ENCODE measurements at regions not wholly inside any gene's neighbourhood (a gene's known extent, or its start where the extent isn't known, plus 50 kb on each side); places are given as distances from the start of the nearest gene placed in this dataset.

GRCh38 chr6:154649721-154650120, 83.5 kb upstream of the SCAF8 start:
- H3K4me1 ChIP-seq (ENCODE audit: control insufficient read depth, insufficient read depth, low read length, poor library complexity, severe bottlenecking): no peaks in the 10 kb centered on the region
- DNase-seq: no peak
- no peaks in the 10 kb centered on the region for H3K27me3 ChIP-seq (replicated peaks; ENCODE audit: control insufficient read depth, insufficient read depth, low read length, poor library complexity, severe bottlenecking)
- H3K4me3 ChIP-seq (ENCODE audit: insufficient read depth, low read depth, low read length, poor library complexity, severe bottlenecking): no peak overlapping the region
- no peaks in the 10 kb centered on the region for H3K36me3 ChIP-seq (ENCODE audit: control insufficient read depth, insufficient read depth, low read length)
- H3K9me3 ChIP-seq (ENCODE audit: control insufficient read depth, low read length): no peaks in the 10 kb centered on the region
- no peak overlapping the region for H3K27ac ChIP-seq (ENCODE audit: insufficient read depth, low read length, poor library complexity, severe bottlenecking)

- no peaks in the 10 kb centered on the region for H3K36me3 ChIP-seq (ENCODE audit: control insufficient read depth, insufficient read depth, low read length)
- no peaks in the 10 kb centered on the region for H3K4me1 ChIP-seq (ENCODE audit: control insufficient read depth, insufficient read depth, low read length, poor library complexity, severe bottlenecking)
- DNase-seq: no peak
Measured at GRCh38 chr6:154650351-154650750, 82.9 kb upstream of the SCAF8 start.

GRCh38 chr6:154651656-154652055, 81.6 kb upstream of the SCAF8 start:
- Histone ChIP-seq H3K27ac (ENCODE audit: insufficient read depth, low read length, poor library complexity, severe bottlenecking) (no peak overlapping the region), H3K9me3 (ENCODE audit: control insufficient read depth, low read length) (no peaks in the 10 kb centered on the region), H3K4me3 (ENCODE audit: insufficient read depth, low read depth, low read length, poor library complexity, severe bottlenecking) (no peak overlapping the region), H3K4me1 (ENCODE audit: control insufficient read depth, insufficient read depth, low read length, poor library complexity, severe bottlenecking) (no peaks in the 10 kb centered on the region), H3K27me3 (replicated peaks; ENCODE audit: control insufficient read depth, insufficient read depth, low read length, poor library complexity, severe bottlenecking) (no peaks in the 10 kb centered on the region), H3K36me3 (ENCODE audit: control insufficient read depth, insufficient read depth, low read length) (no peaks in the 10 kb centered on the region)
- DNase-seq: no peak

More at GRCh38 chr6:154650351-154650750, 82.9 kb upstream of the SCAF8 start:
- Histone ChIP-seq H3K27me3 (replicated peaks; ENCODE audit: control insufficient read depth, insufficient read depth, low read length, poor library complexity, severe bottlenecking) (no peaks in the 10 kb centered on the region), H3K9me3 (ENCODE audit: control insufficient read depth, low read length) (no peaks in the 10 kb centered on the region), H3K27ac (ENCODE audit: insufficient read depth, low read length, poor library complexity, severe bottlenecking) (no peak overlapping the region), H3K4me3 (ENCODE audit: insufficient read depth, low read depth, low read length, poor library complexity, severe bottlenecking) (no peak overlapping the region)

- H3K4me3 ChIP-seq (ENCODE audit: insufficient read depth, low read depth, low read length, poor library complexity, severe bottlenecking): no peak overlapping the region
- DNase-seq: no peak
- no peaks in the 10 kb centered on the region for H3K4me1 ChIP-seq (ENCODE audit: control insufficient read depth, insufficient read depth, low read length, poor library complexity, severe bottlenecking)
- H3K36me3 ChIP-seq (ENCODE audit: control insufficient read depth, insufficient read depth, low read length): no peaks in the 10 kb centered on the region
- no peaks in the 10 kb centered on the region for H3K27me3 ChIP-seq (replicated peaks; ENCODE audit: control insufficient read depth, insufficient read depth, low read length, poor library complexity, severe bottlenecking)
- no peaks in the 10 kb centered on the region for H3K9me3 ChIP-seq (ENCODE audit: control insufficient read depth, low read length)
- H3K27ac ChIP-seq (ENCODE audit: insufficient read depth, low read length, poor library complexity, severe bottlenecking): no peak overlapping the region
Measured at GRCh38 chr6:154653385-154653784, 79.8 kb upstream of the SCAF8 start.

GRCh38 chr6:154653853-154654252, 79.4 kb upstream of the SCAF8 start:
- Histone ChIP-seq H3K27ac (ENCODE audit: insufficient read depth, low read length, poor library complexity, severe bottlenecking) (no peak overlapping the region), H3K9me3 (ENCODE audit: control insufficient read depth, low read length) (no peaks in the 10 kb centered on the region), H3K4me1 (ENCODE audit: control insufficient read depth, insufficient read depth, low read length, poor library complexity, severe bottlenecking) (no peaks in the 10 kb centered on the region), H3K27me3 (replicated peaks; ENCODE audit: control insufficient read depth, insufficient read depth, low read length, poor library complexity, severe bottlenecking) (no peaks in the 10 kb centered on the region), H3K4me3 (ENCODE audit: insufficient read depth, low read depth, low read length, poor library complexity, severe bottlenecking) (no peak overlapping the region), H3K36me3 (ENCODE audit: control insufficient read depth, insufficient read depth, low read length) (no peaks in the 10 kb centered on the region)
- DNase-seq: no peak

GRCh38 chr6:154656660-154657059, 76.6 kb upstream of the SCAF8 start:
- DNase-seq: no peak
- no peaks in the 10 kb centered on the region for H3K36me3 ChIP-seq (ENCODE audit: control insufficient read depth, insufficient read depth, low read length)
- no peaks in the 10 kb centered on the region for H3K4me1 ChIP-seq (ENCODE audit: control insufficient read depth, insufficient read depth, low read length, poor library complexity, severe bottlenecking)
- H3K27me3 ChIP-seq (replicated peaks; ENCODE audit: control insufficient read depth, insufficient read depth, low read length, poor library complexity, severe bottlenecking): no peaks in the 10 kb centered on the region
- no peak overlapping the region for H3K27ac ChIP-seq (ENCODE audit: insufficient read depth, low read length, poor library complexity, severe bottlenecking)
- no peak overlapping the region for H3K4me3 ChIP-seq (ENCODE audit: insufficient read depth, low read depth, low read length, poor library complexity, severe bottlenecking)
- H3K9me3 ChIP-seq (ENCODE audit: control insufficient read depth, low read length): no peaks in the 10 kb centered on the region

- Histone ChIP-seq H3K36me3 (ENCODE audit: control insufficient read depth, insufficient read depth, low read length) (no peaks in the 10 kb centered on the region), H3K27ac (ENCODE audit: insufficient read depth, low read length, poor library complexity, severe bottlenecking) (no peak overlapping the region), H3K27me3 (replicated peaks; ENCODE audit: control insufficient read depth, insufficient read depth, low read length, poor library complexity, severe bottlenecking) (no peaks in the 10 kb centered on the region), H3K4me3 (ENCODE audit: insufficient read depth, low read depth, low read length, poor library complexity, severe bottlenecking) (no peak overlapping the region), H3K4me1 (ENCODE audit: control insufficient read depth, insufficient read depth, low read length, poor library complexity, severe bottlenecking) (no peaks in the 10 kb centered on the region), H3K9me3 (ENCODE audit: control insufficient read depth, low read length) (no peaks in the 10 kb centered on the region)
- no peak for DNase-seq
Measured at GRCh38 chr6:154661768-154662167, 71.4 kb upstream of the SCAF8 start.

- Histone ChIP-seq H3K9me3 (ENCODE audit: control insufficient read depth, low read length) (no peaks in the 10 kb centered on the region), H3K4me1 (ENCODE audit: control insufficient read depth, insufficient read depth, low read length, poor library complexity, severe bottlenecking) (no peaks in the 10 kb centered on the region), H3K27me3 (replicated peaks; ENCODE audit: control insufficient read depth, insufficient read depth, low read length, poor library complexity, severe bottlenecking) (no peaks in the 10 kb centered on the region), H3K36me3 (ENCODE audit: control insufficient read depth, insufficient read depth, low read length) (no peaks in the 10 kb centered on the region), H3K27ac (ENCODE audit: insufficient read depth, low read length, poor library complexity, severe bottlenecking) (no peak overlapping the region), H3K4me3 (ENCODE audit: insufficient read depth, low read depth, low read length, poor library complexity, severe bottlenecking) (no peak overlapping the region)
- DNase-seq: no peak
Measured at GRCh38 chr6:154664287-154664686, 68.9 kb upstream of the SCAF8 start.

- Histone ChIP-seq H3K4me3 (ENCODE audit: insufficient read depth, low read depth, low read length, poor library complexity, severe bottlenecking) (no peak overlapping the region), H3K36me3 (ENCODE audit: control insufficient read depth, insufficient read depth, low read length) (no peaks in the 10 kb centered on the region), H3K27ac (ENCODE audit: insufficient read depth, low read length, poor library complexity, severe bottlenecking) (no peak overlapping the region), H3K9me3 (ENCODE audit: control insufficient read depth, low read length) (no peaks in the 10 kb centered on the region), H3K4me1 (ENCODE audit: control insufficient read depth, insufficient read depth, low read length, poor library complexity, severe bottlenecking) (no peaks in the 10 kb centered on the region), H3K27me3 (replicated peaks; ENCODE audit: control insufficient read depth, insufficient read depth, low read length, poor library complexity, severe bottlenecking) (no peaks in the 10 kb centered on the region)
- no peak for DNase-seq
Measured at GRCh38 chr6:154668156-154668555, 65.1 kb upstream of the SCAF8 start.

GRCh38 chr6:154672086-154672485, 61.1 kb upstream of the SCAF8 start:
- Histone ChIP-seq H3K9me3 (ENCODE audit: control insufficient read depth, low read length) (no peaks in the 10 kb centered on the region), H3K36me3 (ENCODE audit: control insufficient read depth, insufficient read depth, low read length) (no peaks in the 10 kb centered on the region), H3K4me3 (ENCODE audit: insufficient read depth, low read depth, low read length, poor library complexity, severe bottlenecking) (no peak overlapping the region), H3K4me1 (ENCODE audit: control insufficient read depth, insufficient read depth, low read length, poor library complexity, severe bottlenecking) (no peaks in the 10 kb centered on the region), H3K27me3 (replicated peaks; ENCODE audit: control insufficient read depth, insufficient read depth, low read length, poor library complexity, severe bottlenecking) (no peaks in the 10 kb centered on the region), H3K27ac (ENCODE audit: insufficient read depth, low read length, poor library complexity, severe bottlenecking) (no peak overlapping the region)
- no peak for DNase-seq

GRCh38 chr6:154673919-154674318, 59.3 kb upstream of the SCAF8 start:
- Histone ChIP-seq H3K4me1 (ENCODE audit: control insufficient read depth, insufficient read depth, low read length, poor library complexity, severe bottlenecking) (no peaks in the 10 kb centered on the region), H3K27me3 (replicated peaks; ENCODE audit: control insufficient read depth, insufficient read depth, low read length, poor library complexity, severe bottlenecking) (no peaks in the 10 kb centered on the region), H3K4me3 (ENCODE audit: insufficient read depth, low read depth, low read length, poor library complexity, severe bottlenecking) (no peak overlapping the region), H3K36me3 (ENCODE audit: control insufficient read depth, insufficient read depth, low read length) (no peaks in the 10 kb centered on the region), H3K9me3 (ENCODE audit: control insufficient read depth, low read length) (no peaks in the 10 kb centered on the region), H3K27ac (ENCODE audit: insufficient read depth, low read length, poor library complexity, severe bottlenecking) (no peak overlapping the region)
- no peak for DNase-seq

Data from effector memory CD4-positive, alpha-beta T cell (primary cell).